ENCODE measurements at regions not wholly inside any gene's neighbourhood (a gene's known extent, or its start where the extent isn't known, plus 50 kb on each side); places are given as distances from the start of the nearest gene placed in this dataset.
A peak's percentile ranks its signal among the peaks of the same experiment; 100 is the strongest.
"Not testable (repeated sequence)": the region's sequence is repeated elsewhere in the genome, so short reads cannot be mapped to it uniquely, and the experiment has no call there.

- no peaks in the 10 kb centered on the region for H3K79me2 ChIP-seq (ENCODE audit: low read depth)
- H3K4me3 ChIP-seq = no peak overlapping the region
- no peaks in the 10 kb centered on the region for H3K9me2 ChIP-seq (ENCODE audit: insufficient read depth)
- no peaks in the 10 kb centered on the region for H3K4me1 ChIP-seq (replicated peaks; ENCODE audit: insufficient read depth)
- no TSS peak for BruUV-seq (replicated peaks)
- intact Hi-C loops (cut with micrococcal nuclease; ENCODE audit: unreplicated experiment) = loop anchor here (2.0 kb wide), 1 partner anchor 73 kb away; no protein-coding TSS in a partner anchor
- no peaks in the 10 kb centered on the region for H3K27me3 ChIP-seq (ENCODE audit: insufficient read depth, low read depth)
- no peaks in the 10 kb centered on the region for H3K36me3 ChIP-seq (ENCODE audit: low read depth)
- H4K20me1 ChIP-seq (ENCODE audit: insufficient read depth) = no peaks in the 10 kb centered on the region
- TF ChIP-seq CTCF (conservative IDR thresholded peaks at IDR 0.05) (no peak), EZH2 (IDR thresholded peaks at IDR 0.05; ENCODE audit: low read depth) (no peak)
- no peak overlapping the region for H3K27ac ChIP-seq
- ChIA-PET CTCF (no interaction called here), POLR2A (ENCODE audit: unreplicated experiment) (no interaction called here)
- H2AFZ ChIP-seq = no peak overlapping the region
- H3K9me3 ChIP-seq (ENCODE audit: insufficient read depth, low read depth) = no peaks in the 10 kb centered on the region
- H3F3A ChIP-seq (ENCODE audit: insufficient read depth, low read depth) = no peaks in the 10 kb centered on the region
- no peak overlapping the region for H3K4me2 ChIP-seq
- no peak for DNase-seq
These were observed 167.6 kb upstream of the NYAP2 start for GRCh38 chr2:225231900-225232299.

GRCh38 chr2:225229346-225229745 lies 170.2 kb upstream of the NYAP2 start:
- H3K4me2 ChIP-seq; H4K20me1 ChIP-seq (ENCODE audit: insufficient read depth); H2AFZ ChIP-seq; CTCF ChIA-PET; H3K27ac ChIP-seq; H3K9me2 ChIP-seq (ENCODE audit: insufficient read depth); H3K36me3 ChIP-seq (ENCODE audit: low read depth); H3K4me1 ChIP-seq (replicated peaks; ENCODE audit: insufficient read depth); DNase-seq; BruUV-seq (replicated peaks); H3K79me2 ChIP-seq (ENCODE audit: low read depth); POLR2A ChIA-PET (ENCODE audit: unreplicated experiment); H3K4me3 ChIP-seq; H3K9me3 ChIP-seq (ENCODE audit: insufficient read depth, low read depth); intact Hi-C loops (cut with micrococcal nuclease; ENCODE audit: unreplicated experiment); H3K27me3 ChIP-seq (ENCODE audit: insufficient read depth, low read depth); H3F3A ChIP-seq (ENCODE audit: insufficient read depth, low read depth): not testable (repeated sequence)

GRCh38 chr2:225226441-225226840 lies 173.1 kb upstream of the NYAP2 start:
- CTCF ChIA-PET = interaction anchor here (0.6 kb wide), 1 partner anchor 822 kb away, joined by 3 read pairs; no protein-coding TSS in a partner anchor
- intact Hi-C loops (cut with micrococcal nuclease; ENCODE audit: unreplicated experiment) = no loop called here
- no peak for DNase-seq

More at GRCh38 chr2:225226441-225226840, 173.1 kb upstream of the NYAP2 start:
- Histone ChIP-seq H3K36me3 (ENCODE audit: low read depth) (no peaks in the 10 kb centered on the region), H3F3A (ENCODE audit: insufficient read depth, low read depth) (no peaks in the 10 kb centered on the region), H3K9me3 (ENCODE audit: insufficient read depth, low read depth) (no peaks in the 10 kb centered on the region), H3K27ac (no peak overlapping the region), H3K27me3 (ENCODE audit: insufficient read depth, low read depth) (no peaks in the 10 kb centered on the region), H3K4me1 (replicated peaks; ENCODE audit: insufficient read depth) (no peaks in the 10 kb centered on the region), H3K9me2 (ENCODE audit: insufficient read depth) (no peaks in the 10 kb centered on the region), H3K4me2 (peak overlapping the region; percentile 6), H2AFZ (peak overlapping the region; percentile 10; the same call in 1 of the 2 replicates), H3K79me2 (ENCODE audit: low read depth) (no peaks in the 10 kb centered on the region), H3K4me3 (no peak overlapping the region), H4K20me1 (ENCODE audit: insufficient read depth) (no peaks in the 10 kb centered on the region)
- no peak for TF ChIP-seq EZH2 (IDR thresholded peaks at IDR 0.05; ENCODE audit: low read depth)
- no peak for TF ChIP-seq CTCF (conservative IDR thresholded peaks at IDR 0.05)
- no TSS peak for BruUV-seq (replicated peaks)
- POLR2A ChIA-PET (ENCODE audit: unreplicated experiment) = no interaction called here
